ENCODE measurements at regions not wholly inside any gene's neighbourhood (a gene's known extent, or its start where the extent isn't known, plus 50 kb on each side); places are given as distances from the start of the nearest gene placed in this dataset.

- TF ChIP-seq CTCF (IDR thresholded peaks at IDR 0.05; ENCODE audit: control insufficient read depth, insufficient read depth, low read depth, low read length, missing control alignments): no peak
- DNase-seq (ENCODE audit: low read depth): no peak
- H3K4me3 ChIP-seq (ENCODE audit: control insufficient read depth, low read depth, low read length): no peak overlapping the region
These were observed 266.3 kb downstream of the XXYLT1 start for GRCh38 chr3:195004512-195005250.

GRCh38 chr3:195005251-195005620, 265.7 kb downstream of the XXYLT1 start:
- TF ChIP-seq CTCF (IDR thresholded peaks at IDR 0.05; ENCODE audit: control insufficient read depth, insufficient read depth, low read depth, low read length, missing control alignments): no peak
- no peak overlapping the region for H3K4me3 ChIP-seq (ENCODE audit: control insufficient read depth, low read depth, low read length)
- DNase-seq (ENCODE audit: low read depth): no peak

GRCh38 chr3:195005759-195006510, 265.0 kb downstream of the XXYLT1 start:
- no peak overlapping the region for H3K4me3 ChIP-seq (ENCODE audit: control insufficient read depth, low read depth, low read length)
- TF ChIP-seq CTCF (IDR thresholded peaks at IDR 0.05; ENCODE audit: control insufficient read depth, insufficient read depth, low read depth, low read length, missing control alignments): no peak
- no peak for DNase-seq (ENCODE audit: low read depth)

GRCh38 chr3:195007151-195007550, 263.8 kb downstream of the XXYLT1 start:
- DNase-seq (ENCODE audit: low read depth): no peak
- no peak for TF ChIP-seq CTCF (IDR thresholded peaks at IDR 0.05; ENCODE audit: control insufficient read depth, insufficient read depth, low read depth, low read length, missing control alignments)
- no peak overlapping the region for H3K4me3 ChIP-seq (ENCODE audit: control insufficient read depth, low read depth, low read length)

- no peak for TF ChIP-seq CTCF (IDR thresholded peaks at IDR 0.05; ENCODE audit: control insufficient read depth, insufficient read depth, low read depth, low read length, missing control alignments)
- no peak for DNase-seq (ENCODE audit: low read depth)
- H3K4me3 ChIP-seq (ENCODE audit: control insufficient read depth, low read depth, low read length): no peak overlapping the region
These were observed 263.2 kb downstream of the XXYLT1 start for GRCh38 chr3:195007766-195008165.

GRCh38 chr3:195008816-195009215, 262.1 kb downstream of the XXYLT1 start:
- no peak for TF ChIP-seq CTCF (IDR thresholded peaks at IDR 0.05; ENCODE audit: control insufficient read depth, insufficient read depth, low read depth, low read length, missing control alignments)
- no peak for DNase-seq (ENCODE audit: low read depth)
- H3K4me3 ChIP-seq (ENCODE audit: control insufficient read depth, low read depth, low read length): no peak overlapping the region

Data from AG09309 (cell line).